Gastroesophageal sphincter (tissue), 3 donors: ENCODE measurements at regions not wholly inside any gene's neighbourhood (a gene's known extent, or its start where the extent isn't known, plus 50 kb on each side); places are given as distances from the start of the nearest gene placed in this dataset.
"Not testable (repeated sequence)": the region's sequence is repeated elsewhere in the genome, so short reads cannot be mapped to it uniquely, and the experiment has no call there.

Experiments
- CTCF ChIP-seq, 4 experiments: fragments of 200-600 bp in 2 of 4; fragments of 450-650 bp in 2 of 4; sonication (generic) in 1 of 4; IDR thresholded peaks; one replicate each; pipeline ENCODE4 v1.5.1; 2017 to 2019; ENCODE audit warnings: antibody characterized with exemption in 4 of 4, mild to moderate bottlenecking in 2 of 4, moderate library complexity in 2 of 4
- POLR2A ChIP-seq, 2 donors: fragments of 450-650 bp; IDR thresholded peaks; one replicate each; pipeline ENCODE4 v1.6.1; 2017; ENCODE audit warnings: antibody characterized with exemption in 2 of 2, mild to moderate bottlenecking in 2 of 2, moderate library complexity in 1 of 2
- POLR2AphosphoS5 ChIP-seq: sonication (generic); formaldehyde crosslinking; IDR thresholded peaks from one replicate; pipeline ENCODE4 v1.6.1; 2017; ENCODE audit warnings: antibody characterized with exemption

- not testable (repeated sequence) for TF ChIP-seq POLR2AphosphoS5; POLR2A (IDR thresholded peaks at IDR 0.05); CTCF (IDR thresholded peaks at IDR 0.05)
These were observed 132.3 kb upstream of the ANKRD20A1 start for GRCh38 chr9:67726213-67726988.
